Activated CD8-positive, alpha-beta memory T cell treated with anti-CD3 and anti-CD28 coated beads for 24 hours (primary cell): ENCODE measurements at regions not wholly inside any gene's neighbourhood (a gene's known extent, or its start where the extent isn't known, plus 50 kb on each side); places are given as distances from the start of the nearest gene placed in this dataset.

ENCODE experiments used
- DNase-seq: peaks from one replicate; pipeline ENCODE4 v3.0.0-alpha.2; 2020

DNA sequence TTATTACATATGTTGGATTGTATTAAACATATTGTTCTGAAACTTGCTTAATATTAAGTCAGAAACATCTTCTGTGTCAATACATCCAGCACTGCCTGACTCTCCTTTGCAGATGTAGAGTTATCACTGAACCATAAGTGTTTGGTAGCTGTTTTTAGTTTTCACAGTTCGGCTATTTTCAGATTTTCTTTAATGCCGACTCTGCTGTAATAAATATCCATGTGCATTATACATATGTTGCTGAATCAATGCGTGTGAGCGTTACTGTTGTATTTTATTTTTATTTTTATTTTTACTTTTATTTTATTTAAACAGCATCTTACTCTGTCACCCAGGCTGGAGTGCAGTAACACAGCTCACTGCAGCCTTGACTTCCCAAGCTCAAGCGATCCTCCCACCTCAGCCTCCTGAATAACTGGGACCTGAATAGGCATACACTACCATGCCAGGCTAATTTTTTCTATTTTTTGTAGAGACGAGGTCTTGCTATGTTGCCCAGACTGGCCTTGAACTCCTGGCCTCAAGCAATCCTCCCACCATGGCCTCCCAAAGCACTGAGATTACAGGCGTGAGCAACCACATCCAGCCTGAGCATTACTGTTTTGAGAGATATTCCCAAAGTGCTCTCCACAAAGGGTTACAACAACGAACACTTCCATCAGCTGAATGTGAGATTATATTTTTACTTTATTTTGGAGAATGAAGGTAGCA is 50.7 kb upstream of the NOCT start:
- no peak for DNase-seq

DNA sequence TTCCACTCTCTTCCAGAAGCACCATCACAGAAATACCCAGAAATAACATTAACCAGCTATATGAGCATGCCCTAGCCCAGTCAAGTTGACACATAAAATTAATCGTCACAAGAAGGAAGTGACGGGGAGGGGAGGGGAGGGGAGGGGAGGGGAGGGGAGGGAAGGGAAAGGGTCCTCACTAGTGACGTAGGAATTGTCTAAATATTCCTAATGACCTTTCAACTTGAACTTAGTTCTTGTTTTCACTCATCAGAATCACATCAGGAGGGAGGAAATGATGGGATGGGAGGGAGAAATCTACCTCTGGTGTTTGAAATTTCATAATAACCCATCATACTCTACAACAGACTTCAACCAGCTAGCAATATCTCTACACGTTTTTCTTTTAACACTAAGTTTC is 52.2 kb upstream of the NOCT start:
- no peak for DNase-seq

- no peak for DNase-seq
These were observed 53.9 kb upstream of the NOCT start for GRCh38 chr4:138961664-138962063.

DNA sequence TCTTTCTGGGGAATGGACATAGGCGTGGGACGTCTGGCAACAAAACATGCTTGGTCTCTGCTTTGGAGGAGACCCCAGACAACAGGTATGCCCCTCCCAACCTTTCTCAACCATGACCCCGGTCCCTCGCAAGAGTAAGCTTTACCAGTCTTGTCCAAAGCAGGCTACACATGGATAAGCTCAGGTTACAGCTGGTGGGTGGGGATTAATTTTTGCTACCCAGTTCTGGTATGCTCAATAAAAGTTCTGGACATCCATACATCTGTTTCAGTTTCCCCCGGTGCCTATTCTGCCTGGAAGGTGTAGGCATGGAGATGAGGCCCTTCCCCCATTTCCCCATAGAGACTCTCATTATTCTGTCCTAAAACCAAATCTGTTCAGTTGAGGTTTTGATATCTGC is 54.5 kb upstream of the NOCT start:
- DNase-seq, result no peak

GRCh38 chr4:138960175-138960710 is 55.3 kb upstream of the NOCT start:
- DNase-seq, result no peak

GRCh38 chr4:138959097-138959815 is 56.3 kb upstream of the NOCT start:
- no peak for DNase-seq

DNA sequence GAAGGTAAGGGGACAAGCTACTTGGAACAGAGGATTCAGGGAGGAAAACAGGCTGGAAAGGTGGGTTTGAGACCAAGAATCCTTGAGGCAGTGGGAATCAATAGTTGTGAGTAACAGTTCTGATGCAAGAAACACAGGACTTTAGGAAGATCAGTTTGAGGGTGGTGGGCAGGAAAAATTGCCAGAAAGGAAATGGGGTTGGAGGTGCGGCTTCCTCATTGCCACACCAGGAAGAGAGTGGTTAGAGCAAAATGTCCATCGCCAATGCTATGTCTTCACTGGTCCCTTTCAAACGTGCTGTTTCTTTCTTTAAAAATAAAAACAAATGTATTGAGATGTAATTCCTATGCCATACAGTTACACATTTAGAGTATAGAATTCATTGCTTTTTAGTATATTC is 57.1 kb upstream of the NOCT start:
- no peak for DNase-seq

- DNase-seq, result no peak
These were observed 58.3 kb upstream of the NOCT start for GRCh38 chr4:138957302-138957701.

- no peak for DNase-seq
These were observed 61.2 kb upstream of the NOCT start for GRCh38 chr4:138954428-138954827.

DNA sequence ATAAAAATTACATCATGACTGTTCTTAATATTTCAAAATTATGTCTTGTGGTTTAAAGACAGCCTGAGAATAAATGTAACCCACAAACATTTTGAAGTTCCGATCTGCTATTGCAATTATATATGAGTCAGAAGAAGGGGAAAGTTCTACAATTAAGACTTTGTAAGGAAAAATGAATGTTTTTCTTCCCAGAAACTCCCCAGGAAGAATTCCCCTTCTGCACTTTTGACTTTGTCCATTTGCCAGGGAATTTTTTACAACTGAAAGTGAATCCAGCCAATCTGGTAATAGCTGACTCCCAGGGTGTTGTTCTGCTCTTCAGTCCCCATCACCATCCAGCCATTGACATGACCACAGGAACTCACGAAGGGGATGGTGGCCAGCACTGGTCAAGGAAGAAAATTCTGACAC is 61.6 kb upstream of the NOCT start:
- no peak for DNase-seq

DNA sequence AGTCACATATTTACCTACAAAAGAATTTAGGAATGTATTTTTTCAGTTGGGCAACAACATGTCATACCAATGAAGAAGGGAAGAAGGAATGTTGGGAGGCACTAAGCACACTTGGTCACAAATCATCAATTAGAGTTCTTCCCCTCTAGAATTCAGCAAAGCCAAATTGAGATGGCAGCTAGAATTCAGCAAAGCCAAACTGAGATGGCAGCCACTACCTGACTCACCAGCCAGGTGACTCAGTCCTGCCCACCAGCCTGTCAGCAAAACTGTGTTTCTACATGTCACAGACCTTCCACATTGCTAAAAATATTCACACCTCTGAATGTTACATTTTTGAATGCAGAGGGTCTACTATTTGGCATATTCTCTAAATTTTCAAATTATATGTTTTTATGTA is 63.2 kb upstream of the NOCT start:
- DNase-seq, result no peak

DNA sequence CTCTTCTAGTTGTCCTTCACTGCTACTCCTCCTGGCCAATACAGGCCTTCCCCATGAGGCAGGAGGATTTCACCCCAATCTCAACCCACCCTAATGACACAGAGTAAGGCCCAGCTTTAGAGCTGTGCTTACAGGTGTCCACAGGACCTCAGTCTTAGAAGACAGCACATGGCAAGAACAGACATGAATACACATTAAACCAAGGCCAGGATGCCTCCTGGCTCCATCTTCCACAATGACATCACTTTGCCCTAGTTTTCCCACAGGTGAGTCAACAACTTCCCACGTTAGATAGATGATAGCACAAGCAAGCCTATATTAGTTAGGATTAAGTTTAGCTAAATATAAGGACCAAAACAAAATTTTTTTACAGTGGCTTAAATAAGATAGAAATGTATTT is 63.8 kb upstream of the NOCT start:
- DNase-seq, result no peak

GRCh38 chr4:138949866-138950265 is 65.7 kb upstream of the NOCT start:
- no peak for DNase-seq

DNA sequence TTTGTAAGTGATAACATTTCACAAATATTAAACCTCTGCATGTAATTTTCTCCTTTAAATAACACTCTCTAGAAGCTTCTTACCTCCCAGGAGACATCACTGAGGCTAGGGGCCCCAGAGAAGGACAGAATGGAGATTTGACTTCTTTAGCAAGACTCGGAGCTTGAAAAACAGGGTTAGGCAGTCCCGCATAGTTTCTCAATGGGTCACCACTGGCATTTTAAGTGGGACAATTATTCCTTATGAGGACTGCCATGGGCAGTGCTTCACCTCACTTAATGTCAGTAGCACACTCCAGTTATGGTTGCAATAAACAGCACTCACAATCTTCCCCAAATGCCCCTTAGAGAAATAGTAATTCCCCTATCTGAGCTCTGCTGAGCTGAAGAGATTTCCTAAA is 66.7 kb upstream of the NOCT start:
- no peak for DNase-seq

GRCh38 chr4:138946306-138946705 is 69.3 kb upstream of the NOCT start:
- DNase-seq, result no peak

DNA sequence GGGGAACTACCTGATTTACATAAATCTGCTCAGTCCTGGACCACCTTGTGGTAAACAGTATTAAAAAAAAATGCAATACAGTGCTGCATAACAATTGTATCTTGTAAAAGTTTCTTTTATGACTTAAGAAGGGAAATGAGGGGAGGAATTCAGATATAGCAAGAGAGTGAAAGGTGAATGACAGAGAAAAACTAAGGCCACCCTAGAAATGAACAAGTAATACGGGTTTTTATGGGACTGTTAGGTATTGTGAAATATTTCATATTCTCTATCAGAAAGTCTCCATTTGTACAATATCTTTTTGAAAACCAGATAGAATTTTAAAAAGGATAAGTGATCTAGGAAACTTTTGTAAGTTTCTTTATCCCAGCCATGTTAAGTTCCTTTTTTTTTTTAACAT is 69.7 kb upstream of the NOCT start:
- DNase-seq, result no peak

DNA sequence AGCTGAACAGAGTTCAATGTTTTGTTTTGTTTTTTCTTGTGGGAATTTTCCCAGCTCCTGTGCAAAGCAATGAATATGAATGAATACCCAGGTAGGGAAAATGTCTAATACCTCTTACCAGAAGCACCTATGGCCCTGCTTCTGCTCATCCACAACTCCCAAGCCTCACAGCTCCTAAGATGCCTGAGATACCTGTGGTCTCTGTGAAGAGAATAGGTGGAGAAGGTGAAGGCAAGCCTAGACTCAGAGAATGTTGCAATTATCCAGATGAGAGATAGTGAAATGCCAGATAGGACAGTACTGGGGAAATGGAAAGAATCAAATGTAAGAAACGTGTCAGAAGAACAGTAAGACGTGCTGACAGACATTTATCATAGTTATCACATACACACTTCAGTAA is 70.2 kb upstream of the NOCT start:
- DNase-seq, result no peak

- DNase-seq, result no peak
These were observed 71.7 kb upstream of the NOCT start for GRCh38 chr4:138943893-138944292.

DNA sequence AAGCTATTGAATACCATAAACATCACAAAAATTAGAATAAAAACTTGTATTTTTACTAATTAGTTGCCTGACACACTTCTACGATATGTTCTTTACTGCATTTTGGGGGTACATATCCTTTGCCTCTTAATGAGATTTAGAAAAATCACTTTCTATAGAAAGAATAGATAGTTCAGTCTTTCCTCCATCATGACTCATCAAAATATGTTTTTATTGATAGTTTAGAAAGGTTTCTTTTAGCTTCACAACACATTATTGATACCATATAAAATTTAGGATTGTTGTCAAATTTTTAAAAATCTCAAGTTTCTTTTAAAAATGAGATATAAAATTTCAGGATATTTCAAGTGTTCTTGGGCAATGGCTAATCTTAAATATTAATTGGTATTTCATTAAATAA is 74.5 kb upstream of the NOCT start:
- DNase-seq, result no peak

- no peak for DNase-seq
These were observed 75.6 kb upstream of the NOCT start for GRCh38 chr4:138939960-138940359.

DNA sequence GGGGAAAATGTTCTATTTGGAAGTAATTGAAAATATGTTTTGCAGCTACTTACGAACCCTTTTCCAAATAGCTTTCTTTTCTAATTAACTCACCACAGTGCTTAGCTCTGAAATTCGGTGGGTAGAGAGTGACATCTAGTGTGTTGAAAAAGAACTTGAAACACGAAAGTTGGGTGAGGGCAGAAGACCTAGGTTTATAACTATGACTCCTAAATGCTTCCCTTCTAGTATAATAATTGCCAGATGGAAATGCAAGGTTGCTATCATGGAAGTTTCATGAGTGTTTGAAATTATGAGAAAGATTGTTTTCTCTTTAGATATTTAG is 77.3 kb upstream of the NOCT start:
- no peak for DNase-seq

GRCh38 chr4:138935135-138935807 is 80.3 kb upstream of the NOCT start:
- no peak for DNase-seq

DNA sequence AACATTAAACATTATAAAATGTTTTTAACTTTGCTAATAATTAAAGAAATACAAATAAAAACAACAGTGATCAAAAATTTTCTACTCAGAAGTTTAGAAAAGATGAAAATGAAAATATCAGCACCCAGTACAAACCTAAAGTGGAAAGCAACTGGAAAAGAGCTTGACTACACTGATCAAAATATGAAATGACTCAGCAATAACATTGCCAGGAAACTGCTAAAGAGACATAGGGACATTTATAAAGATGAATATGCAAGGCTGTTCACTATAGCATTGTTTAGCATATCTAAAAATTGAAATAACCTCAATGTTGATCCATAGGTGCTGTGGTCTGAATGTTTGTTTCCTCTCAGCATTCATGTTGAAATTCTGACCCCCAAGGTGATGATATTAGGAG is 88.5 kb upstream of the NOCT start:
- no peak for DNase-seq

DNA sequence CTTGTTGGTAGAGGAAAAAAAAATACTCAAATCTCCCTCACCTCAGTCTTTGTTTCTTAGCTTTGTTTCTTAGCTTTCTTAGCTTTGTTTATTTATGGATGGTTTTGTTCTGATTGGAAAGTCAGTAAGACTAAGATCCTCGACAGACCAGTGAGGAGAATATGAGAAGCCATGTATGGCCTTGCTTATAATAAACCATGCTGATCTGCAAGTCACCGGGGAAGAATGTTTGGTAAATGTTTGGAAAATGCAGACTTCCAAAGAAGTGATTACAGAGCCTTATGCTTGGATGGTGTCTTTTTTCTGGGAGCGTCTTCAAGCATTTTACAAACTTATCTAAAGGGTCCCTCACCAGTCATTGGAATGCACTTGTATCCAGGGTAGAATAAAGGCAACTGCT is 90.1 kb upstream of the NOCT start:
- DNase-seq, result no peak
